HG02678 (cell line): ENCODE measurements at regions not wholly inside any gene's neighbourhood (a gene's known extent, or its start where the extent isn't known, plus 50 kb on each side); places are given as distances from the start of the nearest gene placed in this dataset.

Experiments used
- ATAC-seq: cut with Tn5 transposase; IDR thresholded peaks from one replicate; pipeline ENCODE4 v1.9.1; 2021; ENCODE audit warnings: mild to moderate bottlenecking, moderate library complexity; ENCODE audit not compliant: unreplicated experiment

DNA sequence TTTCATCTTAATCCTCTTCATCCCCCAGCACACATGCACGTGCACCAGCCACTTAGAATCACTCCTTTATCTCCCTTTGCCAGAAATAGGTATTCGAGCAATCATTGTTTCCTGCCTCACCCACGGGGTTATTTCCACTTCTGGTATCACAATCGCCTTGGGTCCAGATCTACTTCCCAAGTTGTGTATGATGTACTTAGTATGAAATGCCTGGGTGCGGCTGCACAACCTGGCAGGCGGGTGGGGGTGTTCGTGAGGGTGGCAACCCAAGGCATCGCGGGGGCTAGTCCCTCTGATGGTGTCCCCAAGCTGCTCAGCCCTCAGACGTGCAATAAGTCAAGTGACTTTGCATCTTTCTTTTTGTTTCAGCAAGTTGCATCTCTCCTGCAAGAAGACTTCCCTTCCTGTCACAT is 475.6 kb downstream of the MIAT start:
- ATAC-seq, result no peak

DNA sequence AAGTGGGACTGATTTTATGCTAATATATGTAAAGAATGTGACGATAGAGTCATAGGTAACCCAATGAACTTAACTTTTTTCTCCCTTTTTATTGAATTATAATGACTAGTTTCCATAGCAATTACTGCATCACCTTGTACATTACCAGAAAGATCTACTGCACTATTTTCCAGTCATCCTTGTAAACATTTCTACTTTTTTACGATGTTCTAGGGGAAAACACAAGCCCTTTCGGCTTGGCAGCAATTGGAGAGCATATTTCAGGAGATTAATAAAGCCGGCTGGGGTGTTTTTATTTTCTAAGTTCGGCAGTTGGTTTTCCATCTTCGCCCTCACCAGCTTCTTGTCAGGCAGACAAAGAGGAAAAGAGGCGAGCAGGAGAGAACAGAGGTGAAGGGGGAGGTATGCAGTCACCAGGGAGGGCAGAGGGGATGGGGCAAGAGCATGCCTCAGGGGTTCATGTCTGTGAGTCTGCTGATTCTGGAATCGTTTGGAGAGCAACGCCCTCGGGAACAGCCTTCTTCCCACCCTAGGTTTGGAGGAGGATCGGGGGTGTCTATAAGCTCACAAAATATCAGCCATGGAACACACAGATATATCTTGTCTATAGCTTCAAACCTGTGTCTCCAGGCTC is 476.4 kb downstream of the MIAT start:
- no peak for ATAC-seq

DNA sequence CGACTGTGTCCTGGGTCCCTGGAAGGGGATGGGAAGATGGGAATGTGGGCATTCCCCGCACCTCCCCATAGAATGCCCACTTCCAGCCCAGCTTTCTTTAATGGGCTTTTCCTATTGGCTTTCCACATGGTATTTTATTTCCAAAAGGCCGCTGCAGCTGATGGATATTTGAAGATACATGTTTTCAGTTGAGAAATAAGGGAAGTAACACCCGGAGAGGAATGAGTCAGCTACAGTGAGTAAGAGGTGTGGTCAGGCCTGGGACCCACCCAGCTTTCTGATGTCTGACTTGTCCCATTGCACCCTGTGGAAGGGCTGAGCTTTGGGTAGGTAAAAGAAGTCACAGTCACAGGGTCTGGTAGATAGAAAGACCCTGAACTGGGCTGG is 476.9 kb downstream of the MIAT start:
- ATAC-seq, result no peak

DNA sequence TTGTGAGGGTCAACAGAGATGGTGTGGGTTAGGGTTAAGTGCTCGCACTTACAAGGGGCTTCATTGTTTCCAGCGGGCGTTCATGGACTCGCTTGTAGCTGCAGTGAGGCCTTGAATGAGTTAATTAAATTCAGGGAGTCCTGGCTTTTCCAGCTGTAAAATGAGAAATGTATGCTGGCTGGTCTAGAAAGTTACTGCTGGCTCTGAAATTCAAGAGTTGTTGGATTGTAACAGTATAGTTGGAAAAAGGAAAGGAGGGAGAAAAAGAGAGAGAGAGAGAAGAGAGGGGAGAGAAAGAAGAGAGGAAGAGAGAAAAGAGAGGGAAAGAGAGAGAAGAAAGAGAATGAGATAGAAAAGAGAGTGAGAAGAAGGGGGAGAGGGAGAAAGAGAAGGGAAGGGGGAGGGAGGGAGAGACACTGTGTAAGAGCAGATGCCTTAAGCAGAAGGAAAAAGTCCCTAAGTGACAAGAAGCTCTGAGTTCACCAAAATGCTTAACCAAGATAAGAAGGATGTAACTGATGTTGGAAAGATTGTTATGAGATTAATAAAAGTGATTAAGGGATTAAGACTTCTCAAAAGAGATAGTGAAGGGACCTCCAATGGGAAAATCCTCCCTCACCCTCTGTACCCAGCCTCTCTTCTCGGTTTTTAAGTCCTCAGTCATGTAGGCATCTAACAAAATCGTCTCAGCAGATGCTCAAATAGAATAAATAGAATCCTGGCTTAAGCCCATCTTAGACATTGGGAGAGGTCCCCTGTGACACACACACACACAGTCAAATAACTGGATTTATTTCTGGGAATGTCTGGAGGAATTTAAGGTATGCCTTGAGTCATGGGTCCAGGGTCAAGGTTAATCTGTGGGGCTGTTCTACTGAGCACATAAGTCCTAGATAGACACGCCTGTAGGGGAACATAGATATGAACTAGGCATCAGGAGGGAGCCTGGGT is 477.9 kb downstream of the MIAT start:
- ATAC-seq, result no peak

DNA sequence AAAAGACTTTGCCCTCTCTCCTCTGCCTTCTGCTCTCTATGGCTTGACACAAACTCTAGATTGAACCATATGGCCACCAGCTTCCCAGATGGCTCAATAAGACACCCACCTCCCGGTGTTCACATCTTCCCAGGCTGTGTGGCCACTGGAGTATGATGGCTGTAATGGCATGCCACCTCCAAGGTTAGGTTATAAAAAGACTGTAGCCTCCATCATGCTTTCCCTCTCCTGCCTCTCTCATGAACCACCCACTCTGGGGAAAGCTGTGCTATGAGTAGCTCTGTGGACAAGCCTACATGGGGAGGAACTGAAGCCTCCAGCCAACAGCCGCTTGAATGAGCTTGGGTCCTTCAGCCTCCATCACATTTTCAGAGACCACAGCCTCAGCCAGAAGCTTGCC is 479.2 kb downstream of the MIAT start:
- no peak for ATAC-seq

DNA sequence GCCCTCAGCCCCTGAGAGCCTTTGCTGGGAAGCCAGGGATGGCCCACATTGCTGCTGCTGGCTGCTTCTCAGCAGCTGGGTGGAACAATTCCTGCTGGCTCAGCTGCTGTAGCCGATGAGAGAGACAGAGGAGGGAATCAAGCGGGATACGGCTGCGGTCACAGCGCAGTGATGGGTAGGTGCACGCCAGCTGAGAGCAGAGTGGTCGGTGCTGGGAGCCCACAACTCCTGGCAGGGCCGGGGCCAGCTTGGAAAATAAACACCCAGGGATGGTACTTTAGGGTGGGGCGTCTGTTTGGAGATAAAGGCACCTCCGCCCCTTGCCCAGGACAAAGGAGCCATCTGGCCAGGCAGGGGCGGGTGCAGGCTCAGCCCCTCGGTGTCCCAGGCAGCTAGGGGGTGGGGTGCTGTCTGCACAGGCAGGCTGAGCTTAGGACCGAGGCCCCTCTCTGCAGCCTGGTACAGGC is 480.5 kb downstream of the MIAT start:
- no peak for ATAC-seq

DNA sequence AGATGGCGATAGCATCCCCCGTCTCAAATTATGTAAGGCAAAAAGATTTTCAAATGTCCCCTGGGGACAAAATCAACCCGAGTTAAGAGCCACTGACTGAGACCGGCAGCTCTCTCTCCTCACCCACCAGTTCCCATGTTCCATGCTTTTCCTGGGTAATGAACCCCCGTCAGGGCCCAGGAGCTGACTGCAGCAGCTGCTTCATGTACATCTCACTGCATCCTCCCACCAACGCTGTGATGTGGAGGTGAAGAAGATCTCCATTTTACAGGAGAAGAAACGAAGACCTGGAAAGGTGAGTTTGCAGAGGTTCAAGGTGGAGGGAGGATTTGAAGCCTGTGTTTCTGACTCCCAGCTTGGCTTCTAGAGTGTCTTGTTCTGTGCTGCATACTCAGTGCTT is 481.1 kb downstream of the MIAT start:
- no peak for ATAC-seq

DNA sequence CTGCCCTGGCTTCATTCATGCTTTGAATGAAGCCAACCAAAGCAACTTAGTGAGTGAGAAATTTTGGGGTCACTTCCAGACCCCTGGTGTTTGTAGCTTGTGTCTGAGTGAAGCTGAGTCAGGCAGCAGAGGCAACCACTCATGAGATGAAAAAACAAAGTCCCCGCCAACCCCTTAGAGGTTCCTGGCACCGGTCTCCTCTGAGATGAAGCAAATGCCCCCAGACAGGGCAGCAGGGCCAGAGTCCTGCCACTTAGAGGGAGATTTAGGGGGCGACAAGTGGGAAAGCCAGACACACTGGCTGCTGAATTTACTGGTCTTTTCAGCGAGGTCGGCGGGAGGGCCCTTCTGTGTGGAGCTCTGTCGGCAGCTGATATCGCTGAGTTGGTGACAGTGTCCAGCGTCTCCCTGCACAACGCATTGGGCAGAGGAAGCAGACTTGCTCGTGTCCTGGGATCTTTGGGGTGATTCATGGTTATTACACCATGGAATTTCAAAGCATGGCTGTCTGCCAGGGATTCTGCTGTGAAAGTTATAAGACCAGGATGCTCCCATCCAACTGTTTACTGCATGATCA is 482.6 kb downstream of the MIAT start:
- ATAC-seq, result no peak

DNA sequence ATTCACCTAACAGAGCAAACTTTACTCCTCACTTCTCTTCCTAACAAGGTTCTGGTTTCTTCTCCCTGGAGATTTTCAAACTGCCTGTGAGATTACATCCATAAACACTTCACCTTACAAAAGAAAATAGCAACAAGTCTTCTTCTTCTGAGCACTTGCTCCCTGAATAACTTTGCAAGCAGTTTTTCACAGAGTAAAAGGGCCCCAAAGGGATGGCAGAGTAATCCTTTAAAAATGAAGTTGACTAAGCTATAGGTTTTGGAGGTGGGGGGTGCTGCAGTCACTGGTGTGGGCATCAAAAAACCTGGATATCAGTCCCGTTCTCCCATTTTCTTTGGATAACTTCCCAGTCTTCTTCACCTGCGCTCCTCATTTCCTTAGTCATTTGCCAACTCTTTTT is 484.9 kb downstream of the MIAT start:
- no peak for ATAC-seq

DNA sequence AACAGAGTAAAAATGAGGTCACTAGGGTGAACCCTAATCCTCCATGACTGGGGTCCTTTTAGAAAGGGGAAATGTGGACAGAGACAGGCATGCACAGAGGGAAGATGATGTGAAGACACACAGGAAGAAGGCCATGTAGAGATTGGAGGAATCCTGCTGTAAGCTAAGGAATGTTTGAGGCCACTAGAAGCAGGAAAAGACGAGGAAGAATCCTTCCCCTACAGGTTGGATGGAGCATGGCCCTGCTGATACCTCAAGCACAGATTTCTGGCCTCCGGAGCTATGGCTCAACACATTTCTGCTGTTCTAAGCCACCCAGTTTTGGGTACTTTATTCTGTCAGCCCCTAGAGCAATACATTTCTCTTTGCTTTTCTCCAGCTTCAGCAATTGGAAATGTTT is 486.9 kb downstream of the MIAT start:
- no peak for ATAC-seq

DNA sequence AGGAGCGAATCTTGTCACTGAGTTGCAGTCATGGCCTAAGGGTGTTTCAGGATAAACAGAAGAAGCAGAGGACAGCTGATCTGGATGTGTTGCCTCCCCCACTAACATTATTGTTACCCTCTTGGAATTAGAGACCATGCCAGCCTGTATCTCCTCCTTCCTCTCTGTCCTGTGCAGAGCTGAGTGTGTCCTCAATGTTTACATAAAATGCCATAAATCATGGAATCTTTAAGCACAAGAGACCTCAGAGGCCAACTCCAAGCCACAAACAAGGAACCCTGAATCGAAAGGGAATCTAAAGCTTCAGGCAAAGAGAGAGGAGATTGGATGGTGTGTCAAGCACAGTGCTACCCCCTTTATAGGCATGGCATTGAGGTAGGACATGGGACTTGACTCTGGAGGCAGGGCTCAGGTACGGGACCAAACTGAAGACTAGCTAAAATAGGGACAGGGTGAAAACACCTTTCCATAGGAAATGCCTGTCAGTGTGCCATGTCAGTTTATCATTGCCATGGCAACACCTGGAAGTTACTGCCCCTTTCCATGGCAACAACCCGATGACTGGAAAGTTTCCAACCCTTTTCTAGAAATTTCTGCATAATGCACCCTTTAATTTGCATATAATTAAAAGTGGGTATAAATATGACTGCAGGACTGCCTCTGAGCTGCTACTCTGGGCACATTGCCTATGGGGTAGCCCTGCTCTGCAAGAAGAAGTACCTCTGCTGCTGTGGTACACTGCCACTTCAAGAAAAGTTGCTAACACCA is 489.7 kb downstream of the MIAT start:
- ATAC-seq, result no peak

DNA sequence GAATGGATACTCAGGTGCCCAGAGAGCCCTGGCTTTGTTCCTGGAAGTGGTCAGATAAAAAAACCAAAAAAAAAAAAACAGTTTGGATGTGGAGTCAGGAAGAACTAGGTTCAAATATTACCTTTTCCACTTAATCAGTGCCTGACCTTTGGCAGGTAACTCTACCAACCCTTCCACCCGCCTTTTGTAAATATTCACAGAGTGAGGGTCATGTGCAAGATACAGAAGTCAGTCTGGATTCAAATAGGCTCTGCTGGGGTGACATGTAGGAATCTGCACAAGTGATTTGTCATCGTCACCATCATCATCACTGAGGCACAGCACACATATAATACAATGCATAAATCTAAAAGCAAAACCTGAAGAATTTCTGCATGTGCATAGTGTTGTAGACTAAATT is 490.7 kb downstream of the MIAT start:
- ATAC-seq, result no peak

DNA sequence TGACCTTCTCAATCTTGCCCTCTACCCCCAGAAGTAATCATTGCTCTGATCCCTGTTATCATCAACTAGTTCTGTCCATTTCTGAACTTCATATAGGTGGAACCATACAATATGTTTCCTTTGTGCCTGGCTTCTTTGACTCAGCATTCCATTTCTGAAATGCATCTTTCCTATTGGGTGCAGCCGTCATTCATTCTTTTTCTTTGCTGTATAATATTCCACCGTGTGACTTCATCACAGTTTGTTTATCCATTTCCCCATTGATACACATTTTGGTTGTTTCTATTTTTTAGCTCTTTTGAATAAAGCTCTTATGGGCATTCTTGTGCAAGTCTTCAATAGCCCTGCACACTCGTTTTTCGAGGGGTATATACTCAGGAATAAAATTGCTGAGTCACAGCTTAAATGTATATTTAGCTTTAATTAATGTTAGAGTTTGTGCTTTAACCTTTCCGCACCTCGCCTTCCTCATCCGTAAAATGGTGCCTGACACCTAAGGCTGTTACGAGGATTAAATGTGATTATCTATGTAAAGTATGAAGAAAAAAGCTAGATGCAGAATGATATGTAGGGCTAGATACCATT is 491.6 kb downstream of the MIAT start:
- ATAC-seq, result no peak

DNA sequence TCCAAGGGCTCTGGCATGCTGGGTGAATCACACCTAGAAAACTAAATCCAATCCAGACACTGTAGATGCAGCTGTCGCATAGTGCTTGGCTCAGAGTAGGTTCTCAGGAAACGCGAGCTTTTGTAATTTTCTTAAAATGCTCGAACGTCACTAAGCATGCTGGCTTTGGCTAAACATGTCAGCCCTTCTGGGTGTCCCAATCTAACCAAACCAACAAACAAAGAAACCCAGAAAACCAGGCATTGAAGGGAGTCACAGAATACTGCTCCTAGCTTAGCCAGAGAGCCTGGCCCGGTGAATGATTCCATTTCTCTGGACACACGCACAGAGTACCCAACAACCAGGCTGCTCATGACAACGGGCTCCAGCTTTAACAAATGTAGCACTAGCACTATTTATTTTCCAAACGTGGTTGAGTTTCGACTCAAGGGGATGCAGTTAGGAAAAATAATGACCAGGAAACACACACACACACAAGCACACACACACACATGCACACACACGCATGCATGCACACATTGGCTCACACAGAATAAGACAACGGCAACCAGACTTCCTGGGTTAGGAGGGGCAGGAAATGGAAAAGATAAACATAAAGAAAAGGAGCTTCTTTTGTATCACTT is 492.6 kb downstream of the MIAT start:
- no peak for ATAC-seq

DNA sequence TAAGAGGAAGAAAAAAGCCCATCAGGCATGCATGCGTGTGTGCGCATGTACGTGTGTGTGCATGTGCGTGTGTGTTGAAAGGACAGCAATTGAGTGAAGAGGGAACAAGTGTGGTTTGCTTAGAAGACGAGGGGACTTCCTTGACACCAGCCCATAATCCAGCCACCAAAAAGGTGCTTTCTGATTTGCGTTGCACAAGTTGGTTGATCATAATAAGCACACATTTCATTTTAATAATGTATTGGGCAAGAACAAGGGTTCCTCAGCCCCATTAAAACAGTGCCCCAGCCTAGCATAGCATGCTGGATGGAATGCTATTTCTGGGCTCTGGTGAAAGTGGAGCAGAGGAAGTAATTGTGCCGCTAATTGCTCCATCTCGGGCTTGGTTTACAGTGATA is 493.2 kb downstream of the MIAT start:
- ATAC-seq, result no peak

DNA sequence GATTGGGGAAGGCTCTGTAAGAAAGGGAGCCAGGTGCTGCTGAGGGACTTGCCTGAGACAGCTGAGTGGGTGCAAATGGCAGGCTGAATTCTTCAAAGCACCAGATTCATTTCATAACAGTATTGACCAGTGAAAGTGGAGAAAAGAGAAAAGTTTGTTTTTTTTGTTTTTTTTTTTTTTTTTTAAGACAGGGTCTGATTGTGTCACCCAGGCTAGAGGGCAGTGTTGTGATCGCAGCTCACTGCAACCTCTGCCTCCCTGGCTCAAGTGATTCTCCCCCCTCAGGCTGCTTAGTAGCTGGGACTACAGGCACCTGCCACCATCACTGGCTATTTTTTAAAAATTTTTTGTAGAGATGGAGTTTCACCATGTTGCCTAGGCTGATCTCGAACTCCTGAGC is 494.0 kb downstream of the MIAT start:
- ATAC-seq, result no peak

DNA sequence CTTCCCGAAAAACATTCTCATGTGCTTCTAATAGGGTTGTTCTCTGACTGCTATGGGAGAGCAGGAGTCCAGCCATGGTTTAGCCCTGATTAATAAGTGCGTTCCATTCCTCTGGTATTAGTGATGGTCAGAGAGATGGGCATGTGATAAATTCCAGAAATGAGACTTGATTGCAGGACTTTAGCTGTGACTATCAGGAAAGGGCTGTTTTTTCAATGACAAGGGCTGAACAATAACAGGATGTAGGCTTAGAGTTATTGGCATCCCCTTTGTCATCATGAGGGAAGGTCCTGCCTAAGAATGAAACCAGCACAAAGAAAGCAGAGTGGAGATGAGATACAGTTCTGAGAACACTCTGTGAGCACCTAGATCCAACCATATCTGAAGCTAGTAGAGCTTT is 494.6 kb downstream of the MIAT start:
- ATAC-seq, result no peak

DNA sequence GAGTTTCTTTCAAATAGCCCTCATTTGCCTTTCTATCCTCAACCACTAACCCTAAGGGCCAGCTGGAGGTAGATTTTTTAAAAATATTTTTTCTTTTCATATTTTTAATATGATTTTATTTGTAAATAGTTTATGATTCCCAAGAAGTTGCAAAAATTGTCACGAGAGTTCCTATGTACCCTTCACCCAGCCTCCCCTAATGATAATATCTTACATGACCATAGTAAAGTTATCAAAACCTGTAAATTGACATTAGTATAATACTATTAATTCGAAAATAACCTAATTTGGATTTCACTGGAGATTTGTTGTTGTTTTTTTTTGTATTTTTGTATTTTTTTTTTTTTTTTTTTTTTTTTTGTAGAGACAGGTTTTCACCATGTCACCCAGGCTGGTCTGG is 495.5 kb downstream of the MIAT start:
- no peak for ATAC-seq

DNA sequence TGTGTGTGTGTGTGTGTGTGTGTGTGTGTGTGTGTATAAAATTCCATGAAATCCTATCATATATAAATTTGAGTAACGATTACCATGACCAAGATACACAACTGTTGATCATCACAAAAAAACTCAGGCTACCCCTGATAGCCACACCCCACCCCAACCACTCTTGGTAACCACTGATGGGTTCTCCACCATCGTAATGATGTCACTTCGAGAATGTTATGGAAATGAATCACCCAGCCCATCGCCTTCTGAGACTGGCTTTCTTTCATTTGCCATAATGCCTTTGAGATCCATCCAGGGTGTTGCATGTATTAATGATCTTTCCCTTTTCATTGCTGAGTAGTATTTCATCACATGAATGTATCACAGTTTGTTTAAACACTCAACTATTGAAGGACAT is 496.0 kb downstream of the MIAT start:
- no peak for ATAC-seq

DNA sequence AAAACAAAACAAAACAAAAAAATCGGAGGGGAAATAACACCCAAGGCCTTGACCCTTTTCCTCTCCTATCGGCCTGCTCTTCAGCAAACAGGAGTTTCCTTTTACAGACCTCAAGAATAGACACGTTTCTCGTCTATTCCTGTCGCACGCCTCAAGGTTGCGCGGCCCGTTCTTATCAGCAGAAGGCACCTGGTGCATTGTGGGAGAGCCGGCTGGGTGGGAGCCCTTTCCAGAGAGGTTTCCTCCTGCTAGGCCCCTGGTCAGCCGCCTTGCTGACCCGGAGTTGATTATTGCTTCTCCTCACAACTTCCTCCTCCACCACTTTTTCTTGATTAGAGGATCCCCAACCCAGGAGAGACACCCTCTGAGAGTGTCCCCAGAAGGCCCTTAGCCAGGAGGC is 497.3 kb downstream of the MIAT start:
- ATAC-seq, result no peak
